NCI-H526 treated with DMSO at 0.1 percent for 48 hours (cell line): ENCODE measurements at regions not wholly inside any gene's neighbourhood (a gene's known extent, or its start where the extent isn't known, plus 50 kb on each side); places are given as distances from the start of the nearest gene placed in this dataset.

Experiments
- DNase-seq: peaks from one replicate; lab custom pipeline; 2025; lab: John Stamatoyannopoulos, UW

GRCh38 chr18:77910347-77910746 lies 660.7 kb downstream of the GALR1 start:
- no peak for DNase-seq

- no peak for DNase-seq
These were observed 662.4 kb downstream of the GALR1 start for GRCh38 chr18:77911971-77912605.

GRCh38 chr18:77918730-77919129 lies 669.1 kb downstream of the GALR1 start:
- no peak for DNase-seq

GRCh38 chr18:77919923-77920322 lies 670.3 kb downstream of the GALR1 start:
- DNase-seq = no peak

- no peak for DNase-seq
These were observed 685.7 kb downstream of the GALR1 start for GRCh38 chr18:77935342-77935741.

- DNase-seq = no peak
These were observed 690.9 kb downstream of the GALR1 start for GRCh38 chr18:77940566-77940965.

GRCh38 chr18:77944533-77944932 lies 694.9 kb downstream of the GALR1 start:
- no peak for DNase-seq

GRCh38 chr18:77948567-77948966 lies 698.9 kb downstream of the GALR1 start:
- DNase-seq = no peak

- DNase-seq = no peak
These were observed 699.8 kb downstream of the GALR1 start for GRCh38 chr18:77949355-77949973.

- DNase-seq = no peak
These were observed 709.6 kb downstream of the GALR1 start for GRCh38 chr18:77959248-77959647.

GRCh38 chr18:77960791-77961410 lies 711.3 kb downstream of the GALR1 start:
- DNase-seq = no peak

- DNase-seq = no peak
These were observed 717.4 kb downstream of the GALR1 start for GRCh38 chr18:77967071-77967470.

GRCh38 chr18:77967791-77968190 lies 718.1 kb downstream of the GALR1 start:
- no peak for DNase-seq

- no peak for DNase-seq
These were observed 720.3 kb downstream of the GALR1 start for GRCh38 chr18:77969972-77970371.

GRCh38 chr18:77970814-77971213 lies 721.2 kb downstream of the GALR1 start:
- DNase-seq = no peak

- no peak for DNase-seq
These were observed 724.1 kb downstream of the GALR1 start for GRCh38 chr18:77973745-77974144.

- no peak for DNase-seq
These were observed 724.7 kb downstream of the GALR1 start for GRCh38 chr18:77974329-77974728.

GRCh38 chr18:77977331-77977730 lies 727.7 kb downstream of the GALR1 start:
- DNase-seq = no peak

GRCh38 chr18:77980275-77980674 lies 730.6 kb downstream of the GALR1 start:
- DNase-seq = no peak

- DNase-seq = no peak
These were observed 732.2 kb downstream of the GALR1 start for GRCh38 chr18:77981874-77982273.

GRCh38 chr18:77983270-77983669 lies 733.6 kb downstream of the GALR1 start:
- DNase-seq = no peak

GRCh38 chr18:77984178-77984577 lies 734.5 kb downstream of the GALR1 start:
- DNase-seq = no peak

- DNase-seq = no peak
These were observed 735.2 kb downstream of the GALR1 start for GRCh38 chr18:77984833-77985232.
